OCI-LY1 (cell line): ENCODE measurements at regions not wholly inside any gene's neighbourhood (a gene's known extent, or its start where the extent isn't known, plus 50 kb on each side); places are given as distances from the start of the nearest gene placed in this dataset.

ENCODE experiments used
- CTCF ChIP-seq: fragments of 200-600 bp; sonication (generic), shearing (Covaris generic); IDR thresholded peaks from 2 replicates; pipeline ENCODE4 v1.5.1; 2017; ENCODE audit warnings: mild to moderate bottlenecking, antibody characterized with exemption, low read length, moderate library complexity, mixed read lengths
- EZH2 ChIP-seq: fragments of 200-600 bp; sonication (generic), shearing (Covaris generic); IDR thresholded peaks from 2 replicates; pipeline ENCODE4 v1.8.0; 2017; ENCODE audit warnings: borderline replicate concordance, mixed run types, mild to moderate bottlenecking, antibody characterized with exemption, low read length, moderate library complexity, mixed read lengths

DNA sequence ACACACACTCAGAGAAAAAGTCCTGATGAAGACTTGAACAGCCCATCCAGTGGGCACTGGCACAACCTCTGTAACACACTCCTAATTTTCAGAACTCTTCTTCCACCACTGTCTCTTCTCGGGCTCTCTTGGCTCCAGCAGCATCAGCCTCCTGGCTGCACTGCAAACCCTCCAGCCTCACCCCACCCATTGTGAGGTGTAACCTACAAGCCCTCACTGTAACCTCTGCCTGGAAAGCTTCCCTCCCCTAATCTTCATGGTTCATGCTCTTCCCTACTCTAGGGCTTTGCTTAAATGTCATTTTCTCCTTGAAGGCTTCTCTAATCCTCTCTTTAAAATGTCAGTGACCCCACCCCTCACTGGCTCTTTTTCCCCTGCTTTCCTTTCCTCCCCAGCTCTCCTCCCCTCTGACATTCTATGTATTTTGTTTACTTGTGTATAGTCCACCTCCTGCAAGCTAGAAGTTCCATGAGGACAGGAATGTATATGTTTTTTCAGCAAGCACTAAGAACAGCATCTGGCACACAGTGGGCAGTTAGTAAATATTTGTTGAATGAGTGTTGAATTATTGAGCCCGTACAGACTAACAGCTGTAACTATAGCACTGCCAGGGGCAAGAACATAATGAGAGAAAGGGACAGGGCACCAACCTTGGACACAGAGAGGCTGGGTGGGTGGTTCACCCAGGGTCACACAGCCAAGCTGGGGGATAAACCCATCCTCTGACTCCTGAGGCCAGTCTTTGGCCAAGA, 76.4 kb downstream of the ESM1 start:
- TF ChIP-seq CTCF (no peak), EZH2 (no peak)
